OCI-LY1 (cell line): ENCODE measurements at regions not wholly inside any gene's neighbourhood (a gene's known extent, or its start where the extent isn't known, plus 50 kb on each side); places are given as distances from the start of the nearest gene placed in this dataset.

ENCODE experiments used
- H2AFZ ChIP-seq: fragments of 200-600 bp; sonication (generic), shearing (Covaris generic); 2 replicates; pipeline ENCODE4 v1.6.0; 2014; ENCODE audit warnings: antibody characterized with exemption, mild to moderate bottlenecking, low read length
- H3F3A ChIP-seq: fragments of 200-600 bp; sonication (generic), shearing (Covaris generic); 2 replicates; pipeline ENCODE4 v1.6.0; 2014; ENCODE audit warnings: mild to moderate bottlenecking, antibody characterized with exemption, low read length, moderate library complexity; ENCODE audit not compliant: insufficient read depth
- H3K27ac ChIP-seq: fragments of 200-600 bp; sonication (generic); 2 replicates; pipeline ENCODE4 v1.5.1; 2014; ENCODE audit warnings: low read length, mixed run types, mild to moderate bottlenecking, low read depth; ENCODE audit not compliant: poor library complexity, severe bottlenecking
- H3K27me3 ChIP-seq: fragments of 200-600 bp; sonication (generic); 2 replicates; pipeline ENCODE4 v1.6.0; 2014; ENCODE audit warnings: antibody characterized with exemption, mild to moderate bottlenecking, low read length, moderate library complexity; ENCODE audit not compliant: insufficient read depth
- H3K36me3 ChIP-seq: fragments of 200-600 bp; sonication (generic); 2 replicates; pipeline ENCODE4 v1.6.1; 2014; ENCODE audit warnings: mild to moderate bottlenecking, antibody characterized with exemption, low read length, moderate library complexity, mixed read lengths; ENCODE audit not compliant: insufficient read depth
- H3K4me1 ChIP-seq: fragments of 200-600 bp; sonication (generic); 2 replicates; pipeline ENCODE4 v1.5.1; 2014; ENCODE audit warnings: mild to moderate bottlenecking, low read length, moderate library complexity; ENCODE audit not compliant: insufficient read depth, severe bottlenecking
- H3K4me2 ChIP-seq: fragments of 200-600 bp; sonication (generic), shearing (Covaris generic); 2 replicates; pipeline ENCODE4 v1.6.1; 2014; ENCODE audit warnings: low read length
- H3K4me3 ChIP-seq: fragments of 200-600 bp; sonication (generic); 2 replicates; pipeline ENCODE4 v1.5.1; 2014; ENCODE audit warnings: low read length, low read depth, mild to moderate bottlenecking, mixed read lengths; ENCODE audit not compliant: poor library complexity, severe bottlenecking
- H3K79me2 ChIP-seq: fragments of 200-600 bp; shearing (Covaris generic); 2 replicates; pipeline ENCODE4 v1.6.1; 2016; ENCODE audit warnings: mixed run types, low read length, mixed read lengths; ENCODE audit not compliant: insufficient read depth
- H3K9ac ChIP-seq: fragments of 200-600 bp; sonication (generic), shearing (Covaris generic); 2 replicates; pipeline ENCODE4 v1.6.1; 2014; ENCODE audit warnings: mild to moderate bottlenecking, low read length, mixed read lengths
- H3K9me2 ChIP-seq: fragments of 200-600 bp; sonication (generic), shearing (Covaris generic); 2 replicates; pipeline ENCODE4 v1.6.1; 2014; ENCODE audit warnings: low read depth, mild to moderate bottlenecking, low read length, mixed read lengths
- H3K9me3 ChIP-seq: fragments of 200-600 bp; shearing (Covaris generic); 2 replicates; pipeline ENCODE4 v1.6.1; 2014; ENCODE audit warnings: low read length, mixed read lengths
- H4K20me1 ChIP-seq: fragments of 200-600 bp; sonication (generic), shearing (Covaris generic); 2 replicates; pipeline ENCODE4 v1.6.0; 2016; ENCODE audit warnings: mild to moderate bottlenecking, low read length; ENCODE audit not compliant: insufficient read depth
- EZH2 ChIP-seq: fragments of 200-600 bp; sonication (generic), shearing (Covaris generic); IDR thresholded peaks from 2 replicates; pipeline ENCODE4 v1.8.0; 2017; ENCODE audit warnings: borderline replicate concordance, mixed run types, mild to moderate bottlenecking, antibody characterized with exemption, low read length, moderate library complexity, mixed read lengths
- TF ChIP-seq, protein P1 (sequence below): fragments of 200-600 bp; sonication (generic), shearing (Covaris generic); IDR thresholded peaks from 2 replicates; pipeline ENCODE4 v1.5.1; 2017; ENCODE audit warnings: mild to moderate bottlenecking, antibody characterized with exemption, low read length, moderate library complexity, mixed read lengths

DNA sequence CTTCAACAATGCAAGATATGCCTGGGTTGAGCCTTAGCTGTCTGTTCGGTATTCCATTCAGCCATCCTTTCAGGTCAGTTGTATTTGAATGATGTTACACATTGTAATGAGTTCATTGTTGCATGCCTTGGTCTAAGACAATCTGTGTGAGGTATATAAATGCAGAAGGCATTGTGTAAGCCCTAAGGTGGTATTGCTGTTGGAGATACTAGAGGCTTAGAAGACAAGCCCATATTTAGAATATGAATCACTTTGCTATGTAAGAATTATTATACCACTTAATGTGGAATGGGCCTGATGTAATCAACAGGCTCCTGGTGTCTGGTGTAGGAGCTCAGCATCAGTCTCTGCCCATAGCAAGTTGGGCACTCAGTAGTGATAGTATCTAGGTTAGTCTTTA lies 473.4 kb upstream of the GNPDA2 start:
- Histone ChIP-seq H4K20me1 (no peaks in the 10 kb centered on the region), H3K4me3 (no peak overlapping the region), H3K36me3 (no peaks in the 10 kb centered on the region), H3K9me3 (no peaks in the 10 kb centered on the region), H3K9me2 (no peaks in the 10 kb centered on the region), H3F3A (no peaks in the 10 kb centered on the region), H3K4me1 (no peaks in the 10 kb centered on the region), H3K9ac (no peak overlapping the region), H3K4me2 (no peak overlapping the region), H3K79me2 (no peaks in the 10 kb centered on the region), H3K27me3 (no peaks in the 10 kb centered on the region), H3K27ac (no peak overlapping the region), H2AFZ (no peak overlapping the region)
- TF ChIP-seq, protein P1, sequence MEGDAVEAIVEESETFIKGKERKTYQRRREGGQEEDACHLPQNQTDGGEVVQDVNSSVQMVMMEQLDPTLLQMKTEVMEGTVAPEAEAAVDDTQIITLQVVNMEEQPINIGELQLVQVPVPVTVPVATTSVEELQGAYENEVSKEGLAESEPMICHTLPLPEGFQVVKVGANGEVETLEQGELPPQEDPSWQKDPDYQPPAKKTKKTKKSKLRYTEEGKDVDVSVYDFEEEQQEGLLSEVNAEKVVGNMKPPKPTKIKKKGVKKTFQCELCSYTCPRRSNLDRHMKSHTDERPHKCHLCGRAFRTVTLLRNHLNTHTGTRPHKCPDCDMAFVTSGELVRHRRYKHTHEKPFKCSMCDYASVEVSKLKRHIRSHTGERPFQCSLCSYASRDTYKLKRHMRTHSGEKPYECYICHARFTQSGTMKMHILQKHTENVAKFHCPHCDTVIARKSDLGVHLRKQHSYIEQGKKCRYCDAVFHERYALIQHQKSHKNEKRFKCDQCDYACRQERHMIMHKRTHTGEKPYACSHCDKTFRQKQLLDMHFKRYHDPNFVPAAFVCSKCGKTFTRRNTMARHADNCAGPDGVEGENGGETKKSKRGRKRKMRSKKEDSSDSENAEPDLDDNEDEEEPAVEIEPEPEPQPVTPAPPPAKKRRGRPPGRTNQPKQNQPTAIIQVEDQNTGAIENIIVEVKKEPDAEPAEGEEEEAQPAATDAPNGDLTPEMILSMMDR: no peak
- TF ChIP-seq EZH2: no peak

DNA sequence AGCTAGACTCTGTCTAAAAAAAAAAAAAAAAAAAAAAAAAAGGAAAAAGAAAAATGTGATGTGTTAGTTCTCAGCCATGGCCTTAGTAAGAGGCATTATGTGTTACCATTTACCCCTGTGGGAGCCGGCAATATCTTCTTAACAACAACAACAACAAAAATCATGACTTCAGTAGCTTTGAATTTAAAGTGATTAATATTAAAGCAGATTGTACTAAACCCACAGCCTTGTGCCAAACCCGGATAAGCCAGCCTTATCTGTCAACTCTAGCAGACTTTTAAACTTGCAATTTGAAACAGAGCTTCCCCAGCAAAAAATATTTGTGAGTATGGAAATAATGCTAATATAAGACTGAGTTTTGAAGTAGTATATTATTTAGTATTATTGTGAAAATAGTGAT lies 462.1 kb upstream of the GNPDA2 start:
- Histone ChIP-seq H3K79me2 (no peaks in the 10 kb centered on the region), H3K27ac (no peak overlapping the region)
- TF ChIP-seq, protein P1: no peak
- no peak for TF ChIP-seq EZH2

DNA sequence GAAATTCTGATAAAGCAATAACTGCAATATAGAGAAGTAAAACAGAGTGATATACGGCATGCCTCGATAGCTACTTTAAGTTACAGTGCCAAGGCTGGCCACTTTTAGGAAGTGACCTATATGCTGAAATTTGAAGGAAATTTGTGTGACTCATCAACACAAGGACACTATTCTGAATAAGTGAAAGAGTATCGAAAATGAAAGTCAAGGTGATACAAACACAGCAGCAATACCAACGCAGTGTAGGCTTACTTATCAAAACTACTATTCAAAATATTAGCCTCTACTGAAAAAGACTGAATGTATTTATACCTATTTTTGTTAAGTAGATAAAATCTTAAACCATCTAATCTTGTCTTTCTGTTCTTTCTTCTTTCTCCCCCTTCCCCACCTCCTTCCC lies 459.9 kb upstream of the GNPDA2 start:
- Histone ChIP-seq H3K4me3 (no peak overlapping the region), H3K9me2 (no peaks in the 10 kb centered on the region), H2AFZ (no peak overlapping the region), H3K9ac (no peak overlapping the region), H4K20me1 (no peaks in the 10 kb centered on the region), H3K4me1 (no peaks in the 10 kb centered on the region), H3K27me3 (no peaks in the 10 kb centered on the region), H3K9me3 (no peaks in the 10 kb centered on the region), H3K36me3 (no peaks in the 10 kb centered on the region), H3F3A (no peaks in the 10 kb centered on the region), H3K79me2 (no peaks in the 10 kb centered on the region), H3K4me2 (no peak overlapping the region), H3K27ac (no peak overlapping the region)
- TF ChIP-seq EZH2: no peak
- TF ChIP-seq, protein P1: no peak

More for the DNA sequence above, 462.1 kb upstream of the GNPDA2 start:
- H3K4me1 ChIP-seq: no peaks in the 10 kb centered on the region
- H3K27me3 ChIP-seq: no peaks in the 10 kb centered on the region
- H4K20me1 ChIP-seq: no peaks in the 10 kb centered on the region
- H3K9me3 ChIP-seq: no peaks in the 10 kb centered on the region
- H3K4me2 ChIP-seq: no peak overlapping the region
- H3K9me2 ChIP-seq: no peaks in the 10 kb centered on the region
- no peak overlapping the region for H3K4me3 ChIP-seq
- no peaks in the 10 kb centered on the region for H3K36me3 ChIP-seq
- H3F3A ChIP-seq: no peaks in the 10 kb centered on the region
- no peak overlapping the region for H2AFZ ChIP-seq
- H3K9ac ChIP-seq: no peak overlapping the region
